Choroid plexus epithelial cell (primary cell): ENCODE measurements at regions not wholly inside any gene's neighbourhood (a gene's known extent, or its start where the extent isn't known, plus 50 kb on each side); places are given as distances from the start of the nearest gene placed in this dataset.

Experiments
- DNase-seq: peaks from one replicate; pipeline ENCODE4 v3.0.0-alpha.2; 2010; ENCODE audit warnings: low read depth
- H3K4me3 ChIP-seq: 2 replicates; pipeline ENCODE4 v1.5.1; 2011; ENCODE audit warnings: low read depth, mild to moderate bottlenecking, control low read depth, low read length, moderate library complexity
- CTCF ChIP-seq: conservative IDR thresholded peaks from 2 replicates; pipeline ENCODE4 v1.5.1; 2011; ENCODE audit warnings: low read depth, mild to moderate bottlenecking, control low read depth, inconsistent platforms, low read length, moderate library complexity

GRCh38 chr2:155125585-155126230, 427.2 kb downstream of the KCNJ3 start:
- H3K4me3 ChIP-seq: no peak overlapping the region
- no peak for DNase-seq
- TF ChIP-seq CTCF: no peak

- no peak overlapping the region for H3K4me3 ChIP-seq
- DNase-seq: no peak
- no peak for TF ChIP-seq CTCF
Observed at GRCh38 chr2:155115846-155116245, 417.4 kb downstream of the KCNJ3 start.

DNA sequence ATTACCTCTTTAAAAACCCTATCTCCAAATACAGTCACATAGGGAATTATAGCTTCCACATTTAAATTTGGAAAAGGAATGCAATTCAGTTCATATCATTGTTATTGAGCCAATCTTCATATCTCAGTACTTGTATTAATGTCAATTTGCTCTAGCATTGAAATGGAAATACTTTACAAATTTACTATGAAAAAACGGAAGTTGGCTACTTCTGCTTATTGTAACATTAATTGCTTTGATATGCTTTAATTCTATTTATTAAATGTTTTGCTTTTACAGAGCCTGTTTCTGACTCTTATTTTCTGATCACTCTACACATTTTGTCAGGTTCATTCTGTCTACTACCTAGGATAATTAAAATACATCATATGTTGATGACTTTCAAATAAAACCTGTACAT, 412.6 kb downstream of the KCNJ3 start:
- no peak for TF ChIP-seq CTCF
- no peak overlapping the region for H3K4me3 ChIP-seq
- no peak for DNase-seq

GRCh38 chr2:155109527-155109926, 411.0 kb downstream of the KCNJ3 start:
- TF ChIP-seq CTCF: no peak
- DNase-seq: no peak
- H3K4me3 ChIP-seq: no peak overlapping the region

DNA sequence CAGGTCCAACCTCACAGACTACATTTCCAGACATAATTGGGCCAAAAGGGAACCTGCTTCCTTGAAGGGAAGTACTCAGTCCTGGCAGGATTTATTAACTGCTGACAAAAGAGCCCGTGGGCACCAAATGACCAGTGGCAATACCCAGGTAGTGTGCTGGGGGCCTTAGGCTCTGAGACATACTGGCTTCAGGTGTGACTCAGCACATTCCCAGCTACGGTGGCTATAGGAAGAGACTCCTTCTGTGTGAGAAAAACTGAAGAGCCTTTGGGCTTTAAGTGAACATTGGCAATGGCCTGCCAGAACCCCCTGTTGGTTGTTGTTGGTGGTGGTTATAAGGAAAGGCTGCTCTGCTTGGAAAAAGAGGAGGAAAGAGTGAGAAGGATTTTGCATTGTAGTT, 401.8 kb downstream of the KCNJ3 start:
- DNase-seq: no peak
- H3K4me3 ChIP-seq: no peak overlapping the region
- no peak for TF ChIP-seq CTCF

- no peak for TF ChIP-seq CTCF
Observed at GRCh38 chr2:155099784-155100183, 401.3 kb downstream of the KCNJ3 start.

DNA sequence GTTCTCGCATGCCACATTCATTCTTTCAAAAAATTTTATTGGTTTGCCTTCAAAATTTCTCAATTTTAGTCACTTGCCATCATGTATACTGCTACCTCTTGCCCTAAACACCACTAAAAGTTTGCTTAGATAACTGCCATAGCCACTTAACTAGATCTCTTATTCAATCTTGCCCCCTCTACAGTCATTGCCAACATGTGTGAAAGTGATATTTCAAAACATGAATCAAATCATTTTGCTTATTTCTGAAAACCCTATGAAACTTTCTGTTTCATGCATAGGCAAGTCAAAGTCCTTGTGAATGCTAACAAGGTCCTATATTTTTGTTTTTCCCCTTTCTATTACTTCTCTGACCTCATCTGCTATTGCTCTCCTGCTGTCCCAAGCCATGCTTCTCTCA, 397.1 kb downstream of the KCNJ3 start:
- DNase-seq: no peak
- no peak overlapping the region for H3K4me3 ChIP-seq
- no peak for TF ChIP-seq CTCF

More at GRCh38 chr2:155099784-155100183, 401.3 kb downstream of the KCNJ3 start:
- H3K4me3 ChIP-seq: no peak overlapping the region
- peak; percentile 0 for DNase-seq
